Panc1 (cell line): ENCODE measurements at regions not wholly inside any gene's neighbourhood (a gene's known extent, or its start where the extent isn't known, plus 50 kb on each side); places are given as distances from the start of the nearest gene placed in this dataset.

ENCODE experiments used
- ATAC-seq: fragments of 200-7000 bp; cut with Tn5 transposase; 2 replicates; pipeline ENCODE4 v1.9.1; 2020; ENCODE audit warnings: mild to moderate bottlenecking, moderate library complexity
- BruUV-seq: library from RNA; stranded (reverse); fragments of 400-500 nt; replicated peaks from 2 replicates; lab custom pipeline; 2021; lab: Mats Ljungman, UMichigan
- CTCF ChIA-PET: fragments of 300-600 bp; sonication (Branson Sonifier 250); formaldehyde crosslinking; loops from one replicate; lab custom pipeline; 2022; ENCODE audit warnings: antibody characterized with exemption; lab: Charles Lee
- POLR2A ChIA-PET: fragments of 300-600 bp; sonication (Branson Sonifier 250); formaldehyde crosslinking; loops from one replicate; lab custom pipeline; 2022; ENCODE audit warnings: antibody characterized with exemption; lab: Charles Lee
- DNase-seq: peaks from one replicate; pipeline ENCODE4 v3.0.0-alpha.2; 2010; ENCODE audit warnings: low read depth, low spot score
- H3K27ac ChIP-seq: 2 replicates; pipeline ENCODE4 v1.5.1; 2011; ENCODE audit warnings: mild to moderate bottlenecking, low read length, inconsistent platforms
- H3K27me3 ChIP-seq: fragments of 200-500 bp; sonication (Bioruptor generic); 2 replicates; pipeline ENCODE4 v1.6.0; 2014; ENCODE audit warnings: low read length, inconsistent platforms; ENCODE audit not compliant: control insufficient read depth, insufficient read depth
- H3K36me3 ChIP-seq: fragments of 200-500 bp; sonication (Bioruptor generic); 2 replicates; pipeline ENCODE4 v1.5.1; 2014; ENCODE audit warnings: inconsistent platforms, mild to moderate bottlenecking, low read length, moderate library complexity; ENCODE audit not compliant: control insufficient read depth, insufficient read depth
- H3K4me1 ChIP-seq: 2 replicates; pipeline ENCODE4 v1.5.1; 2011; ENCODE audit warnings: inconsistent platforms, mild to moderate bottlenecking, low read length, moderate library complexity; ENCODE audit not compliant: control insufficient read depth, insufficient read depth
- H3K4me3 ChIP-seq, 2 experiments: 2 replicates each; pipeline ENCODE4 v1.5.1; 2011 to 2012; ENCODE audit warnings: low read depth in 2 of 2, low read length in 2 of 2, mild to moderate bottlenecking in 2 of 2, inconsistent platforms in 1 of 2, moderate library complexity in 1 of 2
- H3K9me3 ChIP-seq: fragments of 200-500 bp; sonication (Bioruptor generic); 2 replicates; pipeline ENCODE4 v1.5.1; 2014; ENCODE audit warnings: low read depth, mild to moderate bottlenecking, inconsistent platforms, low read length, moderate library complexity; ENCODE audit not compliant: control insufficient read depth, insufficient read depth
- CTCF ChIP-seq: fragments of 450-650 bp; IDR thresholded peaks from 2 replicates; pipeline ENCODE4 v1.5.1; 2017; ENCODE audit warnings: mild to moderate bottlenecking
- POLR2AphosphoS5 ChIP-seq: IDR thresholded peaks from 2 replicates; pipeline ENCODE4 v1.6.1; 2012; ENCODE audit warnings: mild to moderate bottlenecking, low read depth, low read length, moderate library complexity
- REST ChIP-seq, 2 experiments: IDR thresholded peaks; 2 replicates each; pipeline ENCODE4 v1.6.1; 2011 to 2012; ENCODE audit warnings: low read depth in 2 of 2, control low read depth in 1 of 2, low read length in 1 of 2, mild to moderate bottlenecking in 1 of 2, moderate library complexity in 1 of 2; ENCODE audit not compliant: insufficient read depth in 1 of 2
- SIN3A ChIP-seq: IDR thresholded peaks from 2 replicates; pipeline ENCODE4 v1.6.1; 2012; ENCODE audit warnings: low read depth, mild to moderate bottlenecking, low read length, moderate library complexity, borderline replicate concordance; ENCODE audit not compliant: insufficient read depth
- TCF7L2 ChIP-seq: IDR thresholded peaks from 2 replicates; pipeline ENCODE4 v1.6.1; 2011; ENCODE audit warnings: mild to moderate bottlenecking, low read depth, low read length, inconsistent platforms
- in situ Hi-C: cut with HindIII; loops from 2 replicates; pipeline ENCODE4 v1.10.0; 2016; ENCODE audit warnings: low sequenced_read_pairs, low pct_unique_long_range_greater_than_20kb
- intact Hi-C: fragments of 100-400 bp; cut with micrococcal nuclease; formaldehyde crosslinking; loops from one replicate; pipeline ENCODE4 v1.10.0; 2022; ENCODE audit not compliant: unreplicated experiment

GRCh38 chr5:29175774-29176173, 2017.7 kb upstream of the CDH6 start:
- Histone ChIP-seq H3K9me3 (no peaks in the 10 kb centered on the region), H3K36me3 (no peaks in the 10 kb centered on the region), H3K27ac (no peak overlapping the region), H3K4me3 (no peak overlapping the region), H3K27me3 (no peaks in the 10 kb centered on the region), H3K4me1 (no peaks in the 10 kb centered on the region)
- no peak for DNase-seq
- in situ Hi-C loops (no loop called here), intact Hi-C loops (no loop called here)
- POLR2A ChIA-PET = no interaction called here
- TF ChIP-seq REST (IDR thresholded peaks at IDR 0.05; ENCODE audit: insufficient read depth in 1 of 2, low read depth in 2 of 2, low read length in 1 of 2) (no peak), TCF7L2 (no peak), CTCF (no peak), POLR2AphosphoS5 (no peak)
- BruUV-seq = no TSS peak
- no peak for ATAC-seq
- CTCF ChIA-PET = no interaction called here

GRCh38 chr5:29170599-29170998, 2022.9 kb upstream of the CDH6 start:
- intact Hi-C loops (no loop called here), in situ Hi-C loops (no loop called here)
- TF ChIP-seq REST (IDR thresholded peaks at IDR 0.05; ENCODE audit: insufficient read depth in 1 of 2, low read depth in 2 of 2, low read length in 1 of 2) = no peak
- no peak for TF ChIP-seq SIN3A
- TF ChIP-seq TCF7L2 = no peak
- no peak for TF ChIP-seq POLR2AphosphoS5
- TF ChIP-seq CTCF = no peak
- H3K4me1 ChIP-seq = no peaks in the 10 kb centered on the region
- H3K36me3 ChIP-seq = no peaks in the 10 kb centered on the region
- BruUV-seq = no TSS peak
- H3K27ac ChIP-seq = no peak overlapping the region
- CTCF ChIA-PET = no interaction called here
- H3K27me3 ChIP-seq = no peaks in the 10 kb centered on the region
- no peak for DNase-seq
- POLR2A ChIA-PET = no interaction called here
- no peak overlapping the region for H3K4me3 ChIP-seq
- no peaks in the 10 kb centered on the region for H3K9me3 ChIP-seq
- no peak for ATAC-seq
